ENCODE measurements at regions not wholly inside any gene's neighbourhood (a gene's known extent, or its start where the extent isn't known, plus 50 kb on each side); places are given as distances from the start of the nearest gene placed in this dataset.

DNA sequence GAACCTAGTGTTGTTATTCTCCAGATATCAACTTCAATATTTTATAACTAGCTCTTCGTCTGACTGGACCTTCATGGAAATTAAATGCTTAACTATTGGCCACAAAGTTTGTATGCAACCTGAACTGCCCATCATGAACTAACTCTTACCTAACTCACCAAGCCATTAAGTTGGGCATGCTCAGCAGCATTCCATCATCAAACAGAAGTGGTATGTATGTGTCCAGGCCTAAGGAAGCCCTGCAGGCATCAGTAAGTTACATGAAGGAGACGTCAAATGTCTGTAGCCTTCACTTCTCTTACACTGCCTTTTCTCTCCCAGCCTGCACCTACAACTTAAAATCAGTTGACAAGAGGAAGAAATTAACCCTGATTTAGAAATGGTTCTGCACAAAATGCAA lies 1639.2 kb upstream of the PABPC4L start:
- 68 to 86% (median 76%) methylated on average over 2 of the region's 2 CpGs for WGBS, 4 donors
- no peak overlapping the region for H3K4me3 ChIP-seq
- H3K9me3 ChIP-seq (replicated peaks in 1 of 3), result no peaks in the 10 kb centered on the region
- H3K4me1 ChIP-seq (replicated peaks in 1 of 2), result no peaks in the 10 kb centered on the region
- no peaks in the 10 kb centered on the region for H3K27me3 ChIP-seq
- TF ChIP-seq, protein P1, sequence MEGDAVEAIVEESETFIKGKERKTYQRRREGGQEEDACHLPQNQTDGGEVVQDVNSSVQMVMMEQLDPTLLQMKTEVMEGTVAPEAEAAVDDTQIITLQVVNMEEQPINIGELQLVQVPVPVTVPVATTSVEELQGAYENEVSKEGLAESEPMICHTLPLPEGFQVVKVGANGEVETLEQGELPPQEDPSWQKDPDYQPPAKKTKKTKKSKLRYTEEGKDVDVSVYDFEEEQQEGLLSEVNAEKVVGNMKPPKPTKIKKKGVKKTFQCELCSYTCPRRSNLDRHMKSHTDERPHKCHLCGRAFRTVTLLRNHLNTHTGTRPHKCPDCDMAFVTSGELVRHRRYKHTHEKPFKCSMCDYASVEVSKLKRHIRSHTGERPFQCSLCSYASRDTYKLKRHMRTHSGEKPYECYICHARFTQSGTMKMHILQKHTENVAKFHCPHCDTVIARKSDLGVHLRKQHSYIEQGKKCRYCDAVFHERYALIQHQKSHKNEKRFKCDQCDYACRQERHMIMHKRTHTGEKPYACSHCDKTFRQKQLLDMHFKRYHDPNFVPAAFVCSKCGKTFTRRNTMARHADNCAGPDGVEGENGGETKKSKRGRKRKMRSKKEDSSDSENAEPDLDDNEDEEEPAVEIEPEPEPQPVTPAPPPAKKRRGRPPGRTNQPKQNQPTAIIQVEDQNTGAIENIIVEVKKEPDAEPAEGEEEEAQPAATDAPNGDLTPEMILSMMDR (IDR thresholded peaks at IDR 0.05), result no peak
- no peak for TF ChIP-seq POLR2A (IDR thresholded peaks at IDR 0.05)
- intact Hi-C loops (cut with DNase I), result no loop called here
- no peaks in the 10 kb centered on the region for H3K36me3 ChIP-seq (replicated peaks in 1 of 2)
- H3K27ac ChIP-seq, result no peak overlapping the region
- no peak for DNase-seq

DNA sequence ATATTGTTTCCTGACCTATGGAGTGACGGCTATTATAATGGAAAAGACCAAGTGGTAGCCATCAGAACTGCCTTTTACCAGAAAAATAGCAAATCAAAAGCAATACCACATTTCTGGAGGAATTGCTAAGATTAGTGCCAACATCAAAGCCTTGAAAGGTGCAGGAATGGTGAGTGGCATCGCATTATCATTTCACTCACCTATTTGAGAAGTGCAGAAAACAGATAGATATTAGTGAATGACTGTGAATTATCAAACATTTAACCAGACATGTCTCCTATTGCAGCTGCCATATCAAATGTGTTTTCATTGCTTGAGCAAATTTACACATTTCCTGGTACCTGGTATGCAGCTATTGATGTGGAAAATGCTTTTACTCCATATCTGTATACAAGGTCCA lies 1638.1 kb upstream of the PABPC4L start:
- TF ChIP-seq POLR2A (IDR thresholded peaks at IDR 0.05), result no peak
- TF ChIP-seq, protein P1 (IDR thresholded peaks at IDR 0.05), result no peak

DNA sequence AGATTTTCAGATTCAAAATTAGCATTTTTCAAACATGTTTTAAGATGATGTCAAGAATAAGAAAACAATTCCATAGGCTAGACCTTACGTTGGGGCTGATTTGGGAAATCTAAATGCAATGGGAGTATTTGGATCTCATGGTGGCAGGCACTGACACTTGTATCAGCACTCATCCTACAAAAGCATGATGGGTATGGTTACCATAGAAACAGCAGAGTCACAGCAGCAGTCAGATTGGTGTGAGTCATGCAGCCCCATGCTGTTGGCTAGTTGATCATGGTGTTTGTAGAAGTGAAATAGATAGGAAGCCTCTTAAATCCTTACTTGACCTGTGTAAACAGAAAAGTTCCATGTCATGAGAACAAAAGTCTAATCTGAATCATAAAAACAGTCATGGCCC lies 1637.3 kb upstream of the PABPC4L start:
- no peak for DNase-seq
- no peaks in the 10 kb centered on the region for H3K36me3 ChIP-seq (replicated peaks in 1 of 2)
- 69 to 86% (median 80%) methylated on average over 1 of the region's 1 CpG for WGBS, 4 donors
- intact Hi-C loops (cut with DNase I), result no loop called here
- H3K27ac ChIP-seq, result no peak overlapping the region
- no peak overlapping the region for H3K4me3 ChIP-seq
- TF ChIP-seq, protein P1 (IDR thresholded peaks at IDR 0.05), result no peak
- no peak for TF ChIP-seq POLR2A (IDR thresholded peaks at IDR 0.05)
- H3K9me3 ChIP-seq (replicated peaks in 1 of 3), result no peaks in the 10 kb centered on the region
- no peaks in the 10 kb centered on the region for H3K4me1 ChIP-seq (replicated peaks in 1 of 2)
- no peaks in the 10 kb centered on the region for H3K27me3 ChIP-seq

More for the DNA sequence above, 1638.1 kb upstream of the PABPC4L start:
- H3K27me3 ChIP-seq, result no peaks in the 10 kb centered on the region
- no peak overlapping the region for H3K27ac ChIP-seq
- no peak overlapping the region for H3K4me3 ChIP-seq
- H3K4me1 ChIP-seq (replicated peaks in 1 of 2), result no peaks in the 10 kb centered on the region
- no peaks in the 10 kb centered on the region for H3K9me3 ChIP-seq (replicated peaks in 1 of 3)
- no peaks in the 10 kb centered on the region for H3K36me3 ChIP-seq (replicated peaks in 1 of 2)
- intact Hi-C loops (cut with DNase I), result no loop called here
- 81 to 89% (median 87%) methylated on average over 2 of the region's 2 CpGs for WGBS, 4 donors
- no peak for DNase-seq

DNA sequence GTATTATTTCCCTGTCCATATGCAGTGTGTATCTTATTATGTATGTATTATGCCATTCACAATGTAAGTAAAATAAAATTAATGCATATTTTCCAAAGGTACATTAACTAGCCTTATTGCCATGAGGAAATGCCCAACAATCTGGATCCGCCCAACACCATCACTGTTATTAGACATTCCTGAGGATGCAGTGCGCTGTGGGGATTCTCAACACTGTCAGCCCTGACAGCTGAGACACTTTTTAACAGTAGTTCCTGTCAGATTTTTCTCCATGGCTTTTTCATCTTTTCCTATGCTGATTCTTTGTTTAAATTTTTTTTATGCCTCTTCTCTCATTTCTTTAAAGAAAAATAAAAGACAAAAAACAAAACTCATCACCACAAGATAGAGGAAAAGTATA lies 1632.9 kb upstream of the PABPC4L start:
- Histone ChIP-seq H3K4me3 (no peak overlapping the region), H3K4me1 (replicated peaks in 1 of 2) (no peaks in the 10 kb centered on the region), H3K27me3 (no peaks in the 10 kb centered on the region), H3K36me3 (replicated peaks in 1 of 2) (no peaks in the 10 kb centered on the region), H3K9me3 (replicated peaks in 1 of 3) (no peaks in the 10 kb centered on the region), H3K27ac (no peak overlapping the region)
- intact Hi-C loops (cut with DNase I), result no loop called here
- 80 to 92% (median 86%) methylated on average over 2 of the region's 2 CpGs for WGBS, 4 donors
- no peak for TF ChIP-seq POLR2A (IDR thresholded peaks at IDR 0.05)
- TF ChIP-seq, protein P1 (IDR thresholded peaks at IDR 0.05), result no peak
- DNase-seq, result no peak
